Pancreas (tissue), 10 donors: ENCODE measurements at regions not wholly inside any gene's neighbourhood (a gene's known extent, or its start where the extent isn't known, plus 50 kb on each side); places are given as distances from the start of the nearest gene placed in this dataset.
A peak's percentile ranks its signal among the peaks of the same experiment; 100 is the strongest.

ENCODE experiments used
- ATAC-seq, 4 donors: fragments of 200-7000 bp; cut with Tn5 transposase; one replicate each; pipeline versions ENCODE4 v1.8.0 to v1.9.1; 2020; ENCODE audit warnings: mild to moderate bottlenecking in 4 of 4, moderate library complexity in 4 of 4
- DNase-seq, 6 donors: peaks; one replicate each; pipeline ENCODE4 v3.0.0-alpha.2; 2020
- FAIRE-seq: peaks from 2 replicates; lab custom pipeline; 2012; peaks lifted over from hg19 to GRCh38; lab: Jason Lieb, UNC
- H3K27ac ChIP-seq, 4 donors: fragments of 200-600 bp; sonication (generic); 1 replicate in 3 of 4; 2 replicates in 1 of 4; pipeline versions ENCODE4 v1.5.0 to v1.8.0; 2020
- H3K27me3 ChIP-seq, 4 donors: fragments of 200-600 bp; one replicate each; pipeline ENCODE4 v1.8.0; 2021
- H3K36me3 ChIP-seq, 3 donors: fragments of 200-600 bp; sonication (generic) in 1 of 3; one replicate each; pipeline versions ENCODE4 v1.5.0 to v1.8.0; 2020 to 2021
- H3K4me1 ChIP-seq, 3 donors: fragments of 200-600 bp; one replicate each; pipeline ENCODE4 v1.8.0; 2021
- H3K4me3 ChIP-seq, 4 donors: fragments of 200-600 bp; sonication (generic) in 2 of 4; one replicate each; pipeline versions ENCODE4 v1.5.0 to v1.8.0; 2020 to 2021
- H3K9me3 ChIP-seq, 4 donors: fragments of 200-600 bp; one replicate each; pipeline ENCODE4 v1.8.0; 2021
- WGBS, 2 donors: extraction: QIAGEN DNeasy Blood & Tissue Kit; methylation state at CpG; one replicate each; pipeline ENCODE4 v1.1.7; 2013; 5-methylcytosine and 5-hydroxymethylcytosine counted together
- intact Hi-C, 3 donors: fragments of 100-400 bp; cut with DNase I; formaldehyde crosslinking; loops; one replicate each; pipeline versions ENCODE4 v1.11.1 to v1.14.2; 2022
- TF ChIP-seq, protein P1 (sequence below), 4 donors: fragments of 200-600 bp; sonication (generic) in 3 of 4; IDR thresholded peaks; one replicate each; pipeline versions ENCODE4 v1.5.0 to v1.8.0; 2021; ENCODE audit warnings: antibody characterized with exemption in 4 of 4
- donor health status: healthy with polysubstance abuse.
- donor health status: DM: no; HTN: no; CAD: no; lungs with moderate emphysema.
- donor health status: DM: no; HTN: no; CAD: no.
- donor health status: control.
- donor health status: control.
- donor health status: Bipolar disorder and iron deficiency.
- donor health status: DM: yes; HTN: yes; CAD: no.
- donor health status: DM: no; HTN: no; CAD: no.
- donor health status: DM: no; HTN: no; CAD: no.
- donor health status: DM: yes; HTN: yes; CAD: no.

DNA sequence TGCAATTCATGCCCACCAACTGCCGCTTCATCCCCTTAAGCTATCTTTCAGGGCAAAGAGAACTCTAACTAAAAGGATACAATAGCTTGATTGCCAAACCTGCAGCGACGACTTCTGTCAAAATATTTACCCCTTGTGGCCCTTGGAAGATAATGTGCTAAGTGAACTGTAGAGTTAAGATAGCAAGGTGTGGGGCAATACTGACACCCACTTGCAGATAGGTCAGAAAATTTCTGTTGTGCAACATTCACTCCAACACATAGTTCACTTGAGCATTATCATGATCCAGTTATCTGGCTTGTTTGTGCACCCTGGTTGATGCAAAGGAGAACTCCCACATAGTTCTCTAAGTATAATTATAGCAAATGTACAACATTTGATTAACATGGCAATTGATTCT is 55.6 kb downstream of the RHOXF2B start:
- DNase-seq (no peak), FAIRE-seq (no peak), ATAC-seq (peak in 2 of 4 donors; percentile 71)
- H3K4me3 ChIP-seq: no peak overlapping the region
- 21 to 22% methylated on average over 3 of the region's 3 CpGs for WGBS, 2 donors
- no peak overlapping the region for H3K27ac ChIP-seq
- H3K27me3 ChIP-seq: peaks cover 0 to 9% (median 0%) of the 10 kb centered on the region in 4 donors
- TF ChIP-seq, protein P1, sequence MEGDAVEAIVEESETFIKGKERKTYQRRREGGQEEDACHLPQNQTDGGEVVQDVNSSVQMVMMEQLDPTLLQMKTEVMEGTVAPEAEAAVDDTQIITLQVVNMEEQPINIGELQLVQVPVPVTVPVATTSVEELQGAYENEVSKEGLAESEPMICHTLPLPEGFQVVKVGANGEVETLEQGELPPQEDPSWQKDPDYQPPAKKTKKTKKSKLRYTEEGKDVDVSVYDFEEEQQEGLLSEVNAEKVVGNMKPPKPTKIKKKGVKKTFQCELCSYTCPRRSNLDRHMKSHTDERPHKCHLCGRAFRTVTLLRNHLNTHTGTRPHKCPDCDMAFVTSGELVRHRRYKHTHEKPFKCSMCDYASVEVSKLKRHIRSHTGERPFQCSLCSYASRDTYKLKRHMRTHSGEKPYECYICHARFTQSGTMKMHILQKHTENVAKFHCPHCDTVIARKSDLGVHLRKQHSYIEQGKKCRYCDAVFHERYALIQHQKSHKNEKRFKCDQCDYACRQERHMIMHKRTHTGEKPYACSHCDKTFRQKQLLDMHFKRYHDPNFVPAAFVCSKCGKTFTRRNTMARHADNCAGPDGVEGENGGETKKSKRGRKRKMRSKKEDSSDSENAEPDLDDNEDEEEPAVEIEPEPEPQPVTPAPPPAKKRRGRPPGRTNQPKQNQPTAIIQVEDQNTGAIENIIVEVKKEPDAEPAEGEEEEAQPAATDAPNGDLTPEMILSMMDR (IDR thresholded peaks at IDR 0.05): no peak
- H3K36me3 ChIP-seq: no peaks in the 10 kb centered on the region
- intact Hi-C loops: no loop called here
- no peaks in the 10 kb centered on the region for H3K9me3 ChIP-seq
- H3K4me1 ChIP-seq: no peaks in the 10 kb centered on the region

DNA sequence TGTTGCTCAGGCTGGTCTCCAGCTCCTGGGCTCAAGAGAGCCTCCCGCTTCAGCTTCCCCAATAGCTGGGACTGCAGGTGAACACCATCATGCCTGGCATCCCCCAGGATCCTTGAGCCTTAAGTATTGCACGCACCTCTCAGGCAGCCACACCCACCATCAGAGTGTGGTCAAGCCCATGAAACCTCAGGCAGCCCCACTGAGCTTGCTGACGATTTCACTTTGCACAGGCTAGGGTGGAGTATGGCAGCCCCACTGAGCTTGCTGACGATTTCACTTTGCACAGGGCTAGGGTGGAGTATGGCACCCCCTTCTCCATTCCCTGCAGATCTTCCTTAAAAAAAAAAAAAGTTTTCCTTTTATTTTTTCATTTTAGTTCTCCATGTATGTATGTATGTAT is 57.2 kb downstream of the RHOXF2B start:
- Histone ChIP-seq H3K4me3 (no peak overlapping the region), H3K27me3 (peaks cover 0 to 9% (median 0%) of the 10 kb centered on the region in 4 donors), H3K9me3 (no peaks in the 10 kb centered on the region), H3K36me3 (no peaks in the 10 kb centered on the region), H3K4me1 (no peaks in the 10 kb centered on the region), H3K27ac (no peak overlapping the region)
- FAIRE-seq (no peak), ATAC-seq (no peak), DNase-seq (no peak)
- TF ChIP-seq, protein P1 (IDR thresholded peaks at IDR 0.05): no peak
- 73 to 84% methylated on average over 4 of the region's 4 CpGs for WGBS, 2 donors
- intact Hi-C loops: no loop called here

DNA sequence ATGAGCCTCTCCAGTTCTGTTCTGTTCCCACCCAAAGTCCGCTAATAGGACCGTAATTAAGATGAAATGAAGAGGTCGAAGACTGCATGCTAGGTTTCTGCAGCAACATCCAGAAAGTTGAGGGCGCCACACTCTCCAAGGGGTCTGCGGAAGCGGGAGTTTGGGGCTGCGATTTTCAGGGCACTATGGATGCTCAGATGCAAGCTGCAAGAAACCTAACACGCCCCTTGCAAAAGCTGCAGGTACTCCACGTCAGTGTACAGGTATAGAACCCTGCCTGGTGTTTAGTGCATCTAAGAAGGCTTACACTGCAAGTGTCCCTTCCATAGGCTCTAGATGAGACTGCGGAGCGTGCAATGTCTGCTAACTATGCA is 61.4 kb downstream of the RHOXF2B start:
- 17 to 31% methylated on average over 11 of the region's 11 CpGs for WGBS, 2 donors
- H3K9me3 ChIP-seq: no peaks in the 10 kb centered on the region
- no peaks in the 10 kb centered on the region for H3K36me3 ChIP-seq
- FAIRE-seq (no peak), DNase-seq (no peak), ATAC-seq (no peak)
- peak overlapping the region in 2 of 4 donors; percentile 36 to 40 for H3K4me3 ChIP-seq
- H3K4me1 ChIP-seq: no peaks in the 10 kb centered on the region
- TF ChIP-seq, protein P1 (IDR thresholded peaks at IDR 0.05): no peak
- intact Hi-C loops: no loop called here
- H3K27ac ChIP-seq: no peak overlapping the region
- peaks cover 0 to 5% (median 0%) of the 10 kb centered on the region in 4 donors for H3K27me3 ChIP-seq

DNA sequence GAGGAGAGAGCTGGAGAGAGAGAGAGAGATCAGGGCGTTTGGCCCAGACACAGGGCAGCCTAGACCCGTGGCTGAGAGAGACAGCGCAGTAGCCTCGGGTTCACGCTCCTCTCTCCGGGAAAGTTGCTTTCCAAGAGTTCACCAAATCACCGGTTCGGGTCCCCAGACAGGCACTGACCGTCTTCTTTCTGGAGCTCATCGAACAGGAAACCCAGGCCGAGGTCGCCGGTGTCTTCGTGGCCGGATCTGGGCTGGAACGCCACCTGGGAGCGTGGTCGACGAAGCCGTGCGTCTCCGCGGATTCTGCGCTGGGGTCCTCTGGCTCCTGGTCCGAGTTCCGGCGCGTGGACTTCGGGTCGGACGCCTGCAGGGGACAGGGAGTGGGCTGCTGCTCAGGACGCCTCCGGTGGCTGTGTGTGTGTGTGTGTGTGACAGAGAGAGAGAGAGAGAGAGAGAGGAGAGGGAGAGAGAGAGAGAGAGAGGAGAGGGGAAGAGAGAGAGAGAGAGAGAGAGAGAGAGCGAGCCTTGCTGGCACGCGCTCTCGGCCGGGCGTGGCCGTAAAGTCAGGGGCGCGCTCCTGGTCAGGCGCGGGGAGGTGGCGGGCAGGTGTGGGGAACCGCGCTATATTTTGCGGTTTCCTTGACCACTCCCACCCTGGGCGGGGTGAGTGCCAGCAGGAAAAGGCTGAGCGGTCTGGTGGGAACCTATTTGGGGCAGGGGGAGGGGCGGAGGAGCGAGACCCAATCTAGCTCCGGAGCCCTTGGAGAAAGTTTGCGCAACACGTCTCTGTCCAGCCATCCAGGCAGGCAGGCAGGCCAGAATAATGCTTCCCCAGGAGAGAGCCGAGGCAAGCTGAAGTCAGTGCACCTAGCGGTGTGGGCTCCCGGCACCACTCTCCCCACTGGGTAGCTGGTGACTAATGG is 62.1 kb downstream of the RHOXF2B start:
- peak overlapping the region in 2 of 4 donors; percentile 19 to 61 for H3K27ac ChIP-seq
- no peaks in the 10 kb centered on the region for H3K9me3 ChIP-seq
- no peaks in the 10 kb centered on the region for H3K4me1 ChIP-seq
- peaks cover 0 to 5% (median 0%) of the 10 kb centered on the region in 4 donors for H3K27me3 ChIP-seq
- no peaks in the 10 kb centered on the region for H3K36me3 ChIP-seq
- FAIRE-seq (no peak), ATAC-seq (peak; percentile 66 to 83 (median 78)), DNase-seq (peak; percentile 47 to 76 (median 66))
- WGBS, 2 donors: 1 to 27% methylated on average over 57 to 58 of the region's 58 CpGs
- intact Hi-C loops: no loop called here
- TF ChIP-seq, protein P1 (IDR thresholded peaks at IDR 0.05): no peak
- H3K4me3 ChIP-seq: peak overlapping the region; percentile 3 to 40 (median 22)
